ENCODE measurements at regions not wholly inside any gene's neighbourhood (a gene's known extent, or its start where the extent isn't known, plus 50 kb on each side); places are given as distances from the start of the nearest gene placed in this dataset.
A peak's percentile ranks its signal among the peaks of the same experiment; 100 is the strongest.
"Not testable (repeated sequence)": the region's sequence is repeated elsewhere in the genome, so short reads cannot be mapped to it uniquely, and the experiment has no call there.

DNA sequence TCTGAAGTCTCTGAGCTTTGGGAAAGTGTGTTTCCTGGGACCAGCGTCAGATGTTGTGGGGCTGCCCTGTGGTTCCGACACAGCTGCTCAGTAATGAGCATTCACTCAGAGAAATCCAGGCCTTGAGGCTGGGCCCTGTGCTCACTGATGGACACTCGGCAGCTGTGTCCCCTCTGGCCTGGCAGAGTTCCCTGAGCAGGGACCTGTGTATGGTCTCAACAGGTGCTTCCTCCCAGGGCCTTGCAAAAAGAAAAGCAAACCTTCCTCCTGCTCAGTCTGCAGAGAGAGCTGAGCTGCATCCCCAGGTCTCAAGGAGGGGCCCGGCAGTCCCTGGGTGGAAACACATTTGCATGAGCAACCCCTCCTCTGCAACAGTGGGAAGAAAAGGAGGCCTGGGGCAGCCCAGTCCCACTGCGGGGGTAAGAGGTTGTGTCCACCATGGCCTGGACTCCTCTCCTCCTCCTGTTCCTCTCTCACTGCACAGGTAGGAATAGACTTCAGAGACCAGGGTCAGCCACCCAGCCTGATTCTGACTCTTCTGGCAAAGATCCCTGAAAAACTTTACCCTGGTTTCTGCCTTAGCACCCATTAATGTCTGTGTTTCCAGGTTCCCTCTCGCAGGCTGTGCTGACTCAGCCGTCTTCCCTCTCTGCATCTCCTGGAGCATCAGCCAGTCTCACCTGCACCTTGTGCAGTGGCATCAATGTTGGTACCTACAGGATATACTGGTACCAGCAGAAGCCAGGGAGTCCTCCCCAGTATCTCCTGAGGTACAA, 131.2 kb downstream of the VPREB1 start:
- no peak for ATAC-seq
- TF ChIP-seq CSDC2 (CRISPR knock-in tag; IDR thresholded peaks at IDR 0.05) = no peak
- no peak for TF ChIP-seq GLIS3 (CRISPR knock-in tag; IDR thresholded peaks at IDR 0.05)
- TF ChIP-seq SNAI2 (CRISPR knock-in tag; IDR thresholded peaks at IDR 0.05) = no peak
- TF ChIP-seq ZFP3 (CRISPR knock-in tag; IDR thresholded peaks at IDR 0.05) = no peak

DNA sequence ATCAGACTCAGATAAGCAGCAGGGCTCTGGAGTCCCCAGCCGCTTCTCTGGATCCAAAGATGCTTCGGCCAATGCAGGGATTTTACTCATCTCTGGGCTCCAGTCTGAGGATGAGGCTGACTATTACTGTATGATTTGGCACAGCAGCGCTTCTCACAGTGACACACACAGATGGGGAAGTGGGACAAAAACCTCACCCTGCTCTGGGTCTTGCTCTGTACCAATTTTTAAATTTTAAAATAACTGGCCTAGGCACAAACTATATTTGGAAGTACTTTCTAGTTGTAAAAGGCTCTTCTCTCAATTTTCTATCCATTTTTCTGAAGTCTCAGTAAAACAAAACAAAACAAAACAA, 131.7 kb downstream of the VPREB1 start:
- ATAC-seq = no peak
- TF ChIP-seq TOX (CRISPR knock-in tag; IDR thresholded peaks at IDR 0.05; ENCODE audit: borderline replicate concordance) (no peak), ZNF70 (CRISPR knock-in tag; IDR thresholded peaks at IDR 0.05) (no peak), BACH2 (CRISPR knock-in tag; IDR thresholded peaks at IDR 0.05; ENCODE audit: borderline replicate concordance) (no peak)

DNA sequence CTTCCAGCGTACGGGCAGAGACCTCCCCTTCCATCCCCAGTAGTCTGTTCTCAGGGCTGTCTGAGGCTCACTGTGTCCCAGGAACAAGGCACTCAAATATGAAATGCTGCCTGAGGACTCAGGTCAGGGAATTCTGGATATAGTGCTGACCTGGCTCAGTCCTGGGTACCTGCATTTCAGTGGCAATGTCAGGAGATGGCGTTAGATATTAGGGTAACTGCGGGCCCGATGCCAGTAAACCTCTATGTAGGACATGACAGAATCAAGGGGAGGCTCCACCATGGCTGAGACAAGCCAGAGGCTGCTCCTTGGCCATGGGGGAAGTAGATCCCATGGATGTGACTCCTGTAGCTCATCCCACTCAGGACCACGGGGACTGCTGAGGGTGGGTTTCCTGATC, 131.7 kb downstream of the ZNF280B start:
- ATAC-seq = not testable (repeated sequence)

DNA sequence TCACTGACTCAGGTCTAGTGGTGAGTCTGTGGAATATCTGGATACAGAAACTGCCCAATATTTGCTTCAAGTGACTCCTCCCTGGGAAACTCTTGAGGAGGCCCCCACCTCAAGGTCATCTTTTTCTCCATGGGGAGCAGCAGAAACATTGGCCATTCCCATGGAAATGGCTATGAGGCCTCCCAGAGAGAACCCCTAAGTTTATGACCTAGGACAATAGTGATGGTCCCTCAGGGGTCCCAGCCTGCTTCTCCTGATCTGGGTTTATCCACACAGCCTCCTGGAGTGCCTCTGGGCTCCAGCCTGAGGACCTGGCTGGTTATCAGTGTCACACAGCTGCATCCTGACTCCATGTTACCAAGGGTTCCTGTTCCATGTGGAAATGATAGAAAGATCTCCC, 131.2 kb downstream of the ZNF280B start:
- TF ChIP-seq TCF4 (CRISPR knock-in tag; IDR thresholded peaks at IDR 0.05; ENCODE audit: borderline replicate concordance) = no peak
- TF ChIP-seq ZNF70 (CRISPR knock-in tag; IDR thresholded peaks at IDR 0.05) = no peak
- TF ChIP-seq ZC3H10 (CRISPR knock-in tag; IDR thresholded peaks at IDR 0.05) = no peak
- no peak for TF ChIP-seq ZFP30 (CRISPR knock-in tag; IDR thresholded peaks at IDR 0.05)
- no peak for TF ChIP-seq TOX (CRISPR knock-in tag; IDR thresholded peaks at IDR 0.05; ENCODE audit: borderline replicate concordance)
- TF ChIP-seq RARB (CRISPR knock-in tag; IDR thresholded peaks at IDR 0.05) = no peak

DNA sequence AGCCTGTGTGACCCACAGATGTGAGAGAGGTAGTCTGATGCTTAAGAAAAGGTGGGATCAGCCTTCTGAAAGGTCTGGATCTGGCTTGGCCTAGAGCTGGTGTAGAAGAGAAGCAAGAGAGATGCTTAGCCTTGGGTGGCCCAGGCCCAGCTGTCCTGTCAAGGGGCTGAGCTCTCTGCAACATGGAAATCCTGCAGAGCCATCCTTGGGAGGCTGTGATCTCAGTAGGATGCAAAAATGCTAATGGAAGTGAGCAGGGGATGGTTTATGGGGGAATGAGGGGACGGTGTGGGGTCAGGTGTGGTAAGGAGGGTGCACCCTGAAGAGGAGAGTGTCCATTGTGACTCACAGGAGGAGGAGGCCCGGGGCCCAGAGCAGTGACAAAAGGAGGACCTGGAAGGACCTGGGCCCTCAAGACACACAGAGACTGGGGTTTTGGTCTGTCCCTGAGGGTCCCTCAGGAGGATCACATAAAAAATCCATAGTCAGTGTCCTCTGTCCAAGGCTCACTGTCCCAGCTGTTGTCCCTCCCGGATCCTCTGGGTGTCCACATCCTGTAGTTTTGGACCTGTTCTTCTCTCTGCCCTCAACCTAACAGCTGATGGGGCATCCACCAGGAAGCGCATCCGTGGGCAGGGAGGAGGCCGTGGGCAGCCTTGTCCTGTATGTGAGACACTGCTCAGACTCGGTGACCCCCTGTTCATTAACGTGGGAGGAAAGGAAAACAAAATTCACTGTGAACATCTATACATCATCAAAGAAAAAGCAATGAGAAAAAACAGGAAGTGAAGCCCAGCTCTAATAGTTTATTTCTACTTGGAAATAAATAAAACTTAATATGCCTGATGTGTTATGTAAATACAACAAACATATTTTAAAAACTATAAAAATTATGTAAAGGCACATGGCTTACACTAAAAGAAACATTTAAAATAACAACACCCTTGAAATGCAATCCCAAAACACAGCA, 129.8 kb downstream of the ZNF280B start:
- no peak for TF ChIP-seq SNAI2 (CRISPR knock-in tag; IDR thresholded peaks at IDR 0.05)
- TF ChIP-seq GLIS3 (CRISPR knock-in tag; IDR thresholded peaks at IDR 0.05) = no peak
- no peak for TF ChIP-seq ZNF70 (CRISPR knock-in tag; IDR thresholded peaks at IDR 0.05)
- TF ChIP-seq ZNF8 (CRISPR knock-in tag; IDR thresholded peaks at IDR 0.05) = no peak

More for the DNA sequence above, 131.2 kb downstream of the ZNF280B start:
- ATAC-seq = no peak

DNA sequence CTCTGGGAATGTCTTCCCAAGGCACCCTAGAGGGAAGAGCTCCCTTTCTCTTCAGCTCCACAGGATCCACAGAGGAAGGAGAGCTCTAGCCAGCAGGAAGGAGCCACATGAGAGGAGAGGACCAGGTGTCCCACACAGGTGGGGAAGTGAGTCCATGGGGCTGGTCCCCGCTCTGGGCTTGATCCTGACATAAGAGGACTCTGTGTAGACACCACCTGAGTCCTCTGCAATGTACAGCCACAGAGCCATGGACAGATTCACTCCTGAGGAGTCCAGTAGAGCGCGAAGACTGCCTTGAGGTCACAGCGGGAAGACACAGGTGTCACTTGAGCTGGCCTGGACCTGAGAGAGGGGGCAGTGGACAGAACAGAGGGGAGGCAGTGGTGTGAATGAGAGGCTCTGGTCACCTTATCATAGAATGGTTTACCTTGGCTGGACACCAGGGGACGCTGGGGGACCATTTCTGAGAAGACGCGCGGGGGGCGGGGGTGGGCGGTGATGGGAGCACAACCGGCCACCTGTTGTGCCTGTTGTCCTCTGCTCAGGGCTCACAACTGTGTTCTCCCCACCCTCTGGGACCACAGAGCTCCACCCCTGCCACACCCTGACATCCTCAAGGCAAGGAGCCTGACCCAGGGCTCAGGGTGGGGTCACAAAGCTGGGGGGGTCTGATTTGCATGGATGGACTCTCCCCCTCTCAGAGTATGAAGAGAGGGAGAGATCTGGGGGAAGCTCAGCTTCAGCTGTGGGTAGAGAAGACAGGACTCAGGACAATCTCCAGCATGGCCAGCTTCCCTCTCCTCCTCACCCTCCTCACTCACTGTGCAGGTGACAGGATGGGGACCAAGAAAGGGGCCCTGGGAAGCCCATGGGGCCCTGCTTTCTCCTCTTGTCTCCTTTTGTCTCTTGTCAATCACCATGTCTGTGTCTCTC, 128.2 kb downstream of the ZNF280B start:
- TF ChIP-seq, protein P1, sequence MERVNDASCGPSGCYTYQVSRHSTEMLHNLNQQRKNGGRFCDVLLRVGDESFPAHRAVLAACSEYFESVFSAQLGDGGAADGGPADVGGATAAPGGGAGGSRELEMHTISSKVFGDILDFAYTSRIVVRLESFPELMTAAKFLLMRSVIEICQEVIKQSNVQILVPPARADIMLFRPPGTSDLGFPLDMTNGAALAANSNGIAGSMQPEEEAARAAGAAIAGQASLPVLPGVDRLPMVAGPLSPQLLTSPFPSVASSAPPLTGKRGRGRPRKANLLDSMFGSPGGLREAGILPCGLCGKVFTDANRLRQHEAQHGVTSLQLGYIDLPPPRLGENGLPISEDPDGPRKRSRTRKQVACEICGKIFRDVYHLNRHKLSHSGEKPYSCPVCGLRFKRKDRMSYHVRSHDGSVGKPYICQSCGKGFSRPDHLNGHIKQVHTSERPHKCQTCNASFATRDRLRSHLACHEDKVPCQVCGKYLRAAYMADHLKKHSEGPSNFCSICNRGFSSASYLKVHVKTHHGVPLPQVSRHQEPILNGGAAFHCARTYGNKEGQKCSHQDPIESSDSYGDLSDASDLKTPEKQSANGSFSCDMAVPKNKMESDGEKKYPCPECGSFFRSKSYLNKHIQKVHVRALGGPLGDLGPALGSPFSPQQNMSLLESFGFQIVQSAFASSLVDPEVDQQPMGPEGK (CRISPR knock-in tag; IDR thresholded peaks at IDR 0.05; ENCODE audit: borderline replicate concordance) = no peak
- TF ChIP-seq, protein P2, sequence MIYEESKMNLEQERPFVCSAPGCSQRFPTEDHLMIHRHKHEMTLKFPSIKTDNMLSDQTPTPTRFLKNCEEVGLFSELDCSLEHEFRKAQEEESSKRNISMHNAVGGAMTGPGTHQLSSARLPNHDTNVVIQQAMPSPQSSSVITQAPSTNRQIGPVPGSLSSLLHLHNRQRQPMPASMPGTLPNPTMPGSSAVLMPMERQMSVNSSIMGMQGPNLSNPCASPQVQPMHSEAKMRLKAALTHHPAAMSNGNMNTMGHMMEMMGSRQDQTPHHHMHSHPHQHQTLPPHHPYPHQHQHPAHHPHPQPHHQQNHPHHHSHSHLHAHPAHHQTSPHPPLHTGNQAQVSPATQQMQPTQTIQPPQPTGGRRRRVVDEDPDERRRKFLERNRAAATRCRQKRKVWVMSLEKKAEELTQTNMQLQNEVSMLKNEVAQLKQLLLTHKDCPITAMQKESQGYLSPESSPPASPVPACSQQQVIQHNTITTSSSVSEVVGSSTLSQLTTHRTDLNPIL (CRISPR knock-in tag; IDR thresholded peaks at IDR 0.05; ENCODE audit: low read depth) = no peak
- no peak for TF ChIP-seq ZNF70 (CRISPR knock-in tag; IDR thresholded peaks at IDR 0.05)
- peak; percentile 40; the same call in 1 of the 3 replicates for ATAC-seq

More for the DNA sequence above, 129.8 kb downstream of the ZNF280B start:
- ATAC-seq = no peak

DNA sequence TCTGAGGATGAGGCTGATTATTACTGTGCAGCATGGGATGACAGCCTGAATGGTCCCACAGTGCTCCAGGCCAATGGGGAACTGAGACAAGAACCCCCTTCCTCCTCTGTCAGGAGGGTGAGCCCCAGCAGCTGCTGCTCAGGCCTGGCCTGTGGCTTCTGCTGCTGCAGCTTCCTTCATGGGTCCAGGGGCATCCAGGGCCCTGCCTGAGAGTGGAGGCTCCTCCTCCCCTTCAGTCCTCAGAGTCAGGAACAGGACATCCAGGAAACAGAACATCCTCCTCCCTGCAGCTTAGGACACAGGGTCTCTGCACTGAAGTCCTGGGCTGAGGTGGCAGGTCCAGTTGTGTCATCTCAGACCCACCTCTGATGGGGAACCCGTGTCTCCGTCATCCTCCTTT, 127.2 kb downstream of the ZNF280B start:
- ATAC-seq = not testable (repeated sequence)

DNA sequence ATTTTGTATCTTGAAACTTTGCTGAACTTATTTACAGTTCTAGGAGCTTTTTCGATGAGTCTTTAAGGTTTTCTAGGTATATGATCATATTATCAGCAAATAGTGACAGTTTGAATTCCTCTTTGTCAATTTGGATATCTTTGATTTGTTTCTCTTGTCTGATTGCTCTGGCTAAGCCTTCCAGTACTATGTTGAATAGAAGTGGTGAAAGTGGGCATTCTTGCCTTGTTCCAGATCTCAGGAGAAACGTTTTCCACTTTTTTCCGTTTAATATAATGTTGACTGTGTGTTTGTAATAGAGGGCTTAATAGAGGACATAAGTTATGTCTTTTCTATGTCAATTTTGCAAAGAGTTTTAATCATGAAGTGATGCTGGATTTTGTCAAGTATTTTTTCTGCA, 124.3 kb downstream of the ZNF280B start:
- TF ChIP-seq, protein P3, sequence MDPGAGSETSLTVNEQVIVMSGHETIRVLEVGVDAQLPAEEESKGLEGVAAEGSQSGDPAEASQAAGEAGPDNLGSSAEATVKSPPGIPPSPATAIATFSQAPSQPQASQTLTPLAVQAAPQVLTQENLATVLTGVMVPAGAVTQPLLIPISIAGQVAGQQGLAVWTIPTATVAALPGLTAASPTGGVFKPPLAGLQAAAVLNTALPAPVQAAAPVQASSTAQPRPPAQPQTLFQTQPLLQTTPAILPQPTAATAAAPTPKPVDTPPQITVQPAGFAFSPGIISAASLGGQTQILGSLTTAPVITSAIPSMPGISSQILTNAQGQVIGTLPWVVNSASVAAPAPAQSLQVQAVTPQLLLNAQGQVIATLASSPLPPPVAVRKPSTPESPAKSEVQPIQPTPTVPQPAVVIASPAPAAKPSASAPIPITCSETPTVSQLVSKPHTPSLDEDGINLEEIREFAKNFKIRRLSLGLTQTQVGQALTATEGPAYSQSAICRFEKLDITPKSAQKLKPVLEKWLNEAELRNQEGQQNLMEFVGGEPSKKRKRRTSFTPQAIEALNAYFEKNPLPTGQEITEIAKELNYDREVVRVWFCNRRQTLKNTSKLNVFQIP (CRISPR knock-in tag; IDR thresholded peaks at IDR 0.05; ENCODE audit: borderline replicate concordance, low read depth) = no peak
- no peak for ATAC-seq
